Right atrium auricular region (tissue), 2 donors: ENCODE measurements at regions not wholly inside any gene's neighbourhood (a gene's known extent, or its start where the extent isn't known, plus 50 kb on each side); places are given as distances from the start of the nearest gene placed in this dataset.

ENCODE experiments used
- DNase-seq: peaks from one replicate; pipeline ENCODE4 v3.0.0-alpha.2; 2019; ENCODE audit warnings: low spot score
- H3K27ac ChIP-seq, 2 donors: fragments of 200-600 bp; sonication (generic); 1 replicate in 1 of 2; 2 replicates in 1 of 2; pipeline ENCODE4 v1.5.1; 2016 to 2019
- H3K27me3 ChIP-seq, 2 donors: fragments of 200-600 bp; sonication (generic); one replicate each; pipeline versions ENCODE4 v1.5.1 to v1.6.0; 2017 to 2019
- H3K36me3 ChIP-seq: fragments of 200-600 bp; sonication (generic); one replicate; pipeline ENCODE4 v1.5.1; 2016
- H3K4me1 ChIP-seq, 2 donors: fragments of 200-600 bp; sonication (generic); one replicate each; pipeline versions ENCODE4 v1.5.1 to v1.6.0; 2017 to 2019
- H3K4me3 ChIP-seq, 2 donors: fragments of 200-600 bp; sonication (generic); 1 replicate in 1 of 2; 2 replicates in 1 of 2; pipeline ENCODE4 v1.5.1; 2017 to 2019; ENCODE audit warnings: mild to moderate bottlenecking in 1 of 2, moderate library complexity in 1 of 2
- H3K9me3 ChIP-seq, 2 donors: fragments of 200-600 bp; sonication (generic); one replicate each; pipeline ENCODE4 v1.5.1; 2019
- CTCF ChIP-seq, 2 donors: fragments of 200-600 bp; sonication (generic); IDR thresholded peaks; one replicate each; pipeline ENCODE4 v1.5.1; 2019; ENCODE audit warnings: antibody characterized with exemption in 2 of 2

DNA sequence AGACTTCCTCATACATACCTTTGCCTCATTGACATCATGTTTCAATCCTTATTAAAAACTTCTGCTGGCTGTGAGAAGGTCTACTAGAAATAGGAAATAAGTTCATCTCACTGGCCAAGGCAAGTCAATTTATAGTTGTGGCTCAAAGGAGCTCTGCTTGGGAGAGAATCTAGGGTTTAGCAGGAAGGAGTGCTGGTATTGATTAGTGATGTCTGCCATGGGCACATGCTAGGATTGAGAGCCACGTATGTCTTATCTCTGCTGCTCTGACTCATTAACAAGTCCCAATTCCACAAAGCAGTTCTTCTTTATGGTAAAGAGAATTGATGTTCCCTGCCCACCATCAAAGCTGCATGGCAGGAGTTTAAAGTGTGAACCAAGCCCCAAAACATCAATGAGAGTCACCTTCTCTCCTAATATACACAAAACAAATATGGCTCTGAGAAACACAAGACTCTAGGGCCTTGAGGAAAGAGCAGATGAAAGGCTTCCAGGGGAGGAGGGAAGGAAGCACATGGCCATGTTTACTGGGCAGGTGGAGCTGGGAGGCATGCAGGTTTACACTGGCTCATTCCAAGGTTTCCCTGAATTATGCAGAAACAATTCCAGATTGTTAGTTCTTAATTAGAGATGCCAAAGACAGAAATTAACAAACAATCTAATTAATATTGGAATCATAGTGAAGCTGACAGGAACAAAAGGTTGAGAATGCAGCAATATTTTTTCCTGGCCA is 931.9 kb upstream of the TMEM132C start:
- Histone ChIP-seq H3K9me3 (no peaks in the 10 kb centered on the region), H3K36me3 (no peaks in the 10 kb centered on the region), H3K4me1 (no peaks in the 10 kb centered on the region), H3K27me3 (no peaks in the 10 kb centered on the region), H3K27ac (no peak overlapping the region), H3K4me3 (no peak overlapping the region)
- TF ChIP-seq CTCF (IDR thresholded peaks at IDR 0.05): no peak
- DNase-seq: no peak

GRCh38 chr12:127336416-127336815 is 930.6 kb upstream of the TMEM132C start:
- H3K27me3 ChIP-seq: no peaks in the 10 kb centered on the region
- no peak overlapping the region for H3K4me3 ChIP-seq
- H3K4me1 ChIP-seq: no peaks in the 10 kb centered on the region
- DNase-seq: no peak
- no peak overlapping the region for H3K27ac ChIP-seq
- no peaks in the 10 kb centered on the region for H3K36me3 ChIP-seq
- no peak for TF ChIP-seq CTCF (IDR thresholded peaks at IDR 0.05)
- H3K9me3 ChIP-seq: no peaks in the 10 kb centered on the region

GRCh38 chr12:127339065-127339464 is 927.9 kb upstream of the TMEM132C start:
- H3K36me3 ChIP-seq: no peaks in the 10 kb centered on the region
- H3K4me3 ChIP-seq: no peak overlapping the region
- no peaks in the 10 kb centered on the region for H3K9me3 ChIP-seq
- TF ChIP-seq CTCF (IDR thresholded peaks at IDR 0.05): no peak
- no peak overlapping the region for H3K27ac ChIP-seq
- H3K4me1 ChIP-seq: no peaks in the 10 kb centered on the region
- no peak for DNase-seq
- H3K27me3 ChIP-seq: no peaks in the 10 kb centered on the region

DNA sequence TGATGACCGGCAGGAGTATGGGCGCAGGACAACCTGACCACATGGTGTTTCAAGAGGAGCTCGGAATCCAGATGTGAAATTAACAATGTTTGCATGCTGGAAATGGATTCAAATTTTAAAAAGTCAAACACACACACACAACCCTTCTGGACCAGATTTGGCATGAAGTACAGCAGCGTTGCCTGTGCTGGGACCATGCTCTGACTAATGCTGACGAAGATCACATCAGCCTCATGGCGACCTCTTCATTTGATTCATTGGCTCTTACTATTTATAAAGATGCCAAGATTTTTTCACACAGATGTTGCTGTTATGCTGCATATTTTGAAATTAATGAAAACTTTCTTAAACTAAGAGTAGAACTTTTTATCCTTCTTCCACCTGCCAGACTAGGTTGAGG is 926.6 kb upstream of the TMEM132C start:
- Histone ChIP-seq H3K27me3 (no peaks in the 10 kb centered on the region), H3K27ac (no peak overlapping the region), H3K4me3 (no peak overlapping the region), H3K9me3 (no peaks in the 10 kb centered on the region), H3K4me1 (no peaks in the 10 kb centered on the region), H3K36me3 (no peaks in the 10 kb centered on the region)
- TF ChIP-seq CTCF (IDR thresholded peaks at IDR 0.05): no peak
- no peak for DNase-seq

- DNase-seq: no peak
- TF ChIP-seq CTCF (IDR thresholded peaks at IDR 0.05): no peak
- H3K27ac ChIP-seq: no peak overlapping the region
Measured at GRCh38 chr12:127342861-127343260, 924.1 kb upstream of the TMEM132C start.

GRCh38 chr12:127343940-127344339 is 923.0 kb upstream of the TMEM132C start:
- Histone ChIP-seq H3K27me3 (no peaks in the 10 kb centered on the region), H3K4me3 (no peak overlapping the region), H3K9me3 (no peaks in the 10 kb centered on the region), H3K36me3 (no peaks in the 10 kb centered on the region), H3K4me1 (no peaks in the 10 kb centered on the region), H3K27ac (no peak overlapping the region)
- no peak for DNase-seq
- TF ChIP-seq CTCF (IDR thresholded peaks at IDR 0.05): no peak

More at GRCh38 chr12:127342861-127343260, 924.1 kb upstream of the TMEM132C start:
- no peaks in the 10 kb centered on the region for H3K4me1 ChIP-seq
- no peak overlapping the region for H3K4me3 ChIP-seq
- H3K36me3 ChIP-seq: no peaks in the 10 kb centered on the region
- H3K9me3 ChIP-seq: no peaks in the 10 kb centered on the region
- H3K27me3 ChIP-seq: no peaks in the 10 kb centered on the region
